Superior temporal gyrus (tissue), 1 donor: ENCODE measurements at regions not wholly inside any gene's neighbourhood (a gene's known extent, or its start where the extent isn't known, plus 50 kb on each side); places are given as distances from the start of the nearest gene placed in this dataset.

Source experiments
- DNase-seq: peaks from one replicate; pipeline ENCODE4 v3.0.0-alpha.2; 2016; ENCODE audit errors: extremely low spot score

DNA sequence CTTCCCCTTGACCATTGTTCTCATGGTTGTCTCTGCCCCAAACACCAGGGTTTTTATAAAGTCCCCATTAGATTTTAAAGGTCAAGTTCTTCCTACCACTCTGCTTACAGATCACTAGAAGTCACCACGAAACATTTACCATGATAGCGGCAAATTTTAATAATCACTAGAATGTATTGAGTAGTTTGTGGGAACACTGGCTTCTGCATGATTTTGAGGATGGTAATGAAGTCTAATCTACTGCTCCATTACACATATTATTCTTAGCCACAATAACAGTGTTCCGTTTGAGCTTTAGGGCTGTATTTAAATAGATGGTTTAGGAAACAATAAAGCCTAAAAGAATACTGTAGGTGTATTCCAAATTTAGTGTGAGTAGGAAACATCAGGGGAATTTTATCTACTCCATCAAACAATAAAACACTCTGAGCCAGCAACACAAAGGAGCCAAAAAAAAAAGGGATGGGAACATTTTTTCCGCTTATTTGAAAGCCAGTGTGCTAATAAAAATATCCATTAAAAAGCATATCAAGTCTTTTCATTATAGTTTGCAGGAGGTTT, 49.7 kb downstream of the KLF12 start:
- no peak for DNase-seq

DNA sequence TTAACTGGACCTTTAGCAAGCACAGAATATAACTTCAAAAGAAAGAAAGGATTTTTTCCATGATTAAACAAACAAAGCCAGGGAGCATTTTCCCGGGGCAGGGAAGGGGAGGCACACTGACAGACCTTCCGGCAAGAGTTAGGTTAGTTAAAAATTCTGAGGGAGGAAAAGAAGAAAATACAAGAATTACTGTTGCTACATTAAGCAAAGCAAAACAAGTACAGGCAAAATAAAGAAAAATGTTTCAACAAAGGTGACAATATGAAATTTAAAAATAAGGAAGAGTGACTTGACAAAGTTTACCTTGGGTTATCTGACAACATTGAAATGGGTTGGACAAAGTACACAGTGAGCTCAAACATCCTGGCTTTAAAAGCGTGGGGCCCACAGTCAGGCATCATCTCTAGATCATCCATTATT, 51.5 kb downstream of the KLF12 start:
- no peak for DNase-seq

DNA sequence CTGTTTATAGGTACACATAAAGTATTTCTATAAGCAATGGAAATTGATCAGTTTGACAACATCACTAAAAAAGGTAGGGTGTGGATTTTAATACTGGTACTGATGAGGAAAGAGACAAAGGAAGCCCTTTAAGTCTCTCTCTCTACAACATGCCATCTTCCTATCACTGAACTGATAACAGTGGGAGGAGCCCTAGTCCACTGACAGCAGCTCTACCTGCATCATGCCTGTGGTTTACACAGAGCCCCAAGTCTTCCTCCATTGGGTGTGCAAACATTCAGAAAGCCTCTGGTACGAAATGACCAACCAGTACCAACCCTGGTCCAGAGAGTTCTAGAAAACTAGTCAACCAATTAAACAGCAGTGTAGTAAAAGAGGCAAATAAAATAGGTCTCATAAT, 53.4 kb downstream of the KLF12 start:
- DNase-seq: no peak

DNA sequence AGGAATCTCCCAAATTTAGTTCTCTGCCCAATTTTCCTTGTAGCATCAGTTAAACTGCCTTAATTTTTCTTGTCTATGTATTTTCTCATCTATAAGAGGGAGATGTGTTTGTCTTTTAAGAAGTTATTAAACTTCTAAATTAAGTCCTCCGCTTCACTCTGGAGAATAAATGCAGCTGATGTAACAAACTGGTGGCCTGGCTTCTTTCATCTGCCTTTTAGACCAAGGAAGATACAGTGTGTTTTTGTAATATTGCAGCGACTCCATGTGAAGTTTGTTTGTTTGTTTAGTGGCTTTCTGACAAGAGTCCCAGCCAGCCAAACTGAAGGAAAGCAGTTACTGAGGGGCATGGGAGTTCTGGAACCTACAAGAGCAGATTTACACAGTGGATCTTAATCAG, 56.4 kb downstream of the KLF12 start:
- no peak for DNase-seq

DNA sequence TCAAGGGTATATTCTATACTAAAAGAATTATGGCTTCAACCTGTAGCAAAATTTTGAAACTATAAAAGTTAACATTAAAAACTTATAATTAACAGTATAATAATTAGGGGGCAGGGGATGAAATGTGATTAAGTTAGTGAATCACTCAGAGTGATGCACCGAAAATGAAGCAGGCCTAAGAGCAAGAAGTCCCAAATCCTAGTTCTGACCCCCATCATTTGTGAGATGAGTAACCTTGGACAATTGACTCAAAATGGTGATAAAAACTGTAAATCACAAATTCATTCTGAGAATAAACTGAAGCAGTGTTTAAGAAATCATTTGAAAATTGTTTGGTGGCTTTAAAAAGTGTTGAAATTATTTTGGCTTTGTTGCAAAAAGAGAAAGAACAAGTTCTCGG, 56.8 kb downstream of the KLF12 start:
- no peak for DNase-seq

DNA sequence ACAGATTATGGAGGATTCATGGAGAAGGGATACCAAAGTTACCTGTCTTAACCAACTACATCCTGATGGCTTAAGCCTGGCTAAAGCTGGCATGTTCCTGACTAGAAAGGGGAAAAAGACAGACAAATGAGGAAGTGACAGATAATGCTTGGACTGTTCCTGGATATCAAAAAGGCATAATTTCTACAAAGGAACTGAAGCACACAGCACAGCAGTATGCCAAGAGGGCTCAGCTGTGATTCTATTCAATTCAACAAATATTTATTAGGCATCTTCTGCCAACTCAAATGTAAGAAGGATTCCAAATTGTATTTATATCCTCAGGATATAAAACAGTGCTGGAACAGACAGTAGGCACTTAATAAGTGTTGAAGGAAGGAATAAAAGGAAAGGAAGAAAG, 59.5 kb downstream of the KLF12 start:
- DNase-seq: no peak

DNA sequence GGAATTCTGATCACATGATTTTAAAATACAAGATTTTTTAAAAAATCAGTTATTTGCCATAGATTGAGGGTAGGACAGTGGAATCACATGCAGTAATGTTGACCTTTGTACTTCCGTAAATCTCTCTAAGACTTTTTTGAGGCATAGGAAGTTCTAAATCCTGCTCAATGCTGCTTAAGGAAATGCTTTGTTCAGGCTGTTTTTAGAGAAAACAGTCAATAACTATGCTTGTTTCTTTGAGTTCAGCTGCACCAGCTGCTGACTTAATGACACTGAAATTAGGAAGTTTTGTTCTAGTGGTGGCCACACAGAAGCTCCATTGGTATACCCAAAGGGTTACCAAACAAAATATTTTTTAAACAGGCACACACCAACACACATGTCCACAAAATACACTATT, 60.9 kb downstream of the KLF12 start:
- no peak for DNase-seq

DNA sequence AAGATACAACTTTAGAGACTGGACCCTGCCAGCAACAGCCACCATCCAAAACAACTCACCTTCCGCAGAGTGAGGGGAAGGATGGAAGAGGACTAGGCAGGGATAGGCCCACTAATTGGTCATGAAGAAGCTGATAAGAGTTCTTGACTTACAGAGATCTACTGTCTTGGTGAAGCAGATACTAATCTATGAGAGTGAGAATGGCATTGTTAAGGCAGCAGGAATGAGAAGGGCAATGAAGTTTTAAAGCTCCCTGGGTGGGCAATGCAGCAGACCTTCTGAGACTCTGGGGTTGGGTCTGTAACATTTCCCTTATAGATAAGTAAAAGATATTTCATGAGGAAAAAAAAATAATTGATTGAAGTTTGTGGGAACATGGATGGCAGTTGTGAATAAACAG, 63.7 kb downstream of the KLF12 start:
- no peak for DNase-seq

DNA sequence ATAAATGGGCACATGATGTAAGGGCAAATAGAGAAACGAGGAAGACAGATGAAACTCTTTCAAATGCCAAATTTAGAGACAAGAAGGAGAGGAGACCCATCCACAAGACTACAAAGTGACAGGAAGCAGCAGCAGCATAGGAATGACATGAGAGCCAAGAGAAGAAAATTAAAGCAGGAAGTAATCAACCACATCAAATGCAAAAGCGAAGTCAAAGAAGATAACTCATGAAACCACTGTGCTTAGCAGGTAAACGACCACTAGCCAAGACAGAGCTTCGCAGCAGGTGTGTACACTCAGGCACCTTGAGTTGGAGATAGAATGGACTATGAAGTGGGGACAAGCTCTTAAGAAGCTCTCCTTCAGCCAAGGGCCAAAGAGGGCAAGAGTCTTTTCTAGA, 64.1 kb downstream of the KLF12 start:
- no peak for DNase-seq

DNA sequence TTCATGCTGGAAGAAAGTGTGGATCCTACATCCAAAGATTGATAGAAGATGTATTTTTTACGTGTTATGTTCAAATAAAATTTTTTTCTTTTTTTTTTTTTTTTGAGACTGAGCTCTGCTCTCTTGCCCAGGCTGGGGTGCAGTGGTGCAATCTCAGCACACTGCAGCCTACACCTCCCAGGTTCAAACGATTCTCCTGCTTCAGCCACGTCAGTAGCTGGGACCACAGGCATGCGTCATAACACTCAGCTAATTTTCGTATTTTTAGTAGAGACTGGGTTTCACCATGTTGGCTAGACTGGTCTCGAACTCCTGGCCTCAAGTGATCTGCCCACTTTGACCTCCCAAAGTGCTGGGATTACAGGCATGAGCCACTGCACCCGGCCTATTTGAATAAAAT, 65.7 kb downstream of the KLF12 start:
- no peak for DNase-seq

DNA sequence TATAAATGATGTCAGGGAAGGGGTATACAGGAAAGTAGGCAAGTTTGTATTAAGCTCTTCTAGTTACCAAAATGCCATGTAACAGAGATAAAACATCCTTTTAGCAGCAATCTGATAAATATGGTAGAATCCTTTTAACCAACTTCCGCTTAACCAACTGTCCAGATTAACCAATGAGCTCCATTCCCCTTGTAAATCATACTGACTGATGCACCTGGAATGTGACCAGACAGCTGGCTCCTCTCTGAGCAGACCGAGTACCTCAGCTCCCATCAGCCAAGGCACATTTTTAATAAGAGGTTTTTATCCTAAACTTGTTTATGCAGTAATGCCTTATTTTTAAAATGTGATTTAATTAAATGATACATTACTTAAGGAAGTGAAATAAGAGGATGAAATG, 66.4 kb downstream of the KLF12 start:
- DNase-seq: no peak

DNA sequence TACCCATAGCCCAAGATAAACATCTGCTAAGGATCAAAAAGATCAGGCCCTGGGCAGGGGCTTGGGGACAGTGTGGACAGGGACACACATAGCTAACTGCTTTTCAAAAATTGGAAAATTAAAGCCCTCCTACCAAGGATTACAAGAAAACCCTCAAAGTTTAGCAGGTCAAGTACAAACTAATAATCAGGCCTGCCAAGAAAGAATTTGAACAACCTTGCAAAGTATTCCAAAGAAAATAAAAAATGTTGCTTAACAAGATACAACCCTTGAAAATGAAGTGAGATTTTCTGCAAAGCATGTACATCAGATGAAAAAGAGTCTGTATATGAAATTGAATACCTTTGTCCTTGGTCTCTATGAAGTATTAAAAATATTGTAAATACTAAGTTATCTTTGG, 67.3 kb downstream of the KLF12 start:
- DNase-seq: no peak

DNA sequence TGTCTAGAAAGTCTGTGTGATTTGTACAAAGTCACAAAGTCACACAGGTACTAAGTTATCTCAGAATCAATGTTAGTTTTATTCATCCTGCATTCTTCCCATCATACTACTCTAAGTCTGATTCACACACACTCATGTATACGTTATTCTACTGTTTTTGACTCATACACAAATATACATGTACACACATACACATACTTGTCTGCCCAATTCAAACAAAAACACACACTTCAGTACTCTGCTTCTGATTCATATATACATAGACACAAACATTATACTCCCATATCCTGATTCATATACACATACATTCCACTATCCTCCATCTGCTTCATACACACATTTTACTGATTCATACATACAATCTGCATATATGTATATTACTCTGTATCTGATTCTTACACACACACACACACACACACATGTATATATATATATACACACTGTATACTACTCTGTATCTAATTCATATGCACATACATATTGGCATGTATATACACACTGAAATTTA, 69.3 kb downstream of the KLF12 start:
- no peak for DNase-seq

DNA sequence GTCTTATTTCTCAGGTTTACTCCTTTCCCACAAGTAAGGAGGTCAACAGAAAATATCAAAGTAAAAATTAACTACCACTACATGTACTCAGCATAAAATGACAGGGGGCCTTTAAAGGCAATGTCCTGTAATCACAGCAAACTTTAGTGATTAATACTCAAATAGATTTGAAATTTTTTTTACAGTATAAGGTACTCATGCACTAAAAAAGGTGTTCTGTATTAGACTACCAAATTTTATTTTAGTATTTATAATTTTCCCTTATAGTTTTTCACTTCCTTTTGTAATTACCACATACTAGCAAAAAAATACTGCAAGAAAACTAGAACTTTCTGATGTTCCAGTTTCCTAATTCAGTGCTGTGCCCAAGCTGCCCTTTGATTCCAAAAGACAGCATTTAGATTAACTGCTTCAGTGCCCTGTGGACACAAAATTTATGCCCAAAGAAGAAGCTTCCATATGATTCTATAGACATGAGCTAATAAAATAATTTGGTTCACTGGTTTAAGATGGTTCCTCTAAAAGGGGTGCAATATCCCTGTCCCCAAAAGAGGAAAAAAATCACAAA, 70.6 kb downstream of the KLF12 start:
- DNase-seq: no peak

DNA sequence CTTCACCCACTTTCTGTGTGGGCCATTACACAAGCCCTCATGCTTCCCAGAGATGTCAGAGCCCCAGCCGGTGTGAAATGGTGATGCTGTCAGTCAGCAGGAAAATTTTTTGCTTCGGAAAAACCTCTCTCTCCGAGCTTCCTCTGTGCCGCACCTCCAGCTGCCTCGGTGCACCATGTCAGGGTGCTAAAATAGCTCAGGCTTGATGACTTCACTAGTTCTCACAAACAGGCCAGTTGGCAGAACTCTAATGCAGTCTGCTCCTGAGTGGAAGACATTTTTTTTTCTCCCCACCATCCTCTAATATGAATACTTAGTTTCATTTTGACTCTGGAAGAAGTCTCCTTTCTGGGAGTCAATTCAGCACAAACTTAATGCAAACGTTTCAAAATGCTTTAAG, 71.3 kb downstream of the KLF12 start:
- peak; percentile 65 for DNase-seq

DNA sequence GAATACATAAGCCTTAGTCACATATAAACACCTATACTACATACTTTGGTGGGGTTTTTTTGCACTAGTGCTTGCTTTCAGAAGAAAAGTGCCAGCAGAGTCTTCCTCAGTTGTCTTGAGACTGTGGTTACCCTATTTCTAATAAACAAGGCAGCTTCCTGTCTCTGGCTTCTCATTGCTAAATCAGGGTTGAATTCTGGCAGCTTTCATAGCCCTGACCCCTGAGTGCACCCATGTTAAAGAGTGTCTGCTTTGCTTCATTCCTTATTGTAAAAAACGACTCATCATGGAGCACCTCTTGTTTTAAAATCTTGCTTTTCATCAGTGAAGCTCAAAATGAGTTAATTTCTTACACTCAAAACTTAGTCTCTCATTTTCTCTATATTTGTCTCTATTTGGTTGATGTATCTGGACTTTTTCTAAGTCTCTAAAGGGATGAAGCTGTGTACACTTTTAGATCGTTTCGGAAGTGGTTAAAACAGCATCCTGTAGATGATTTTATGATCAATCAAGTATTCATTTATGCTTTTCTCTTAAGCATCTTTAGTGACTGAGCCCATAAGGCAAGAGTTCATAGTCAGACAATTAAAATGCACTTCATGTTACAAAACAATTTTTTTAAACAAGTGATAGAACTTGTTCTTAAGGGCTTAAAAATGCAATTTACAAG, 72.1 kb downstream of the KLF12 start:
- no peak for DNase-seq

DNA sequence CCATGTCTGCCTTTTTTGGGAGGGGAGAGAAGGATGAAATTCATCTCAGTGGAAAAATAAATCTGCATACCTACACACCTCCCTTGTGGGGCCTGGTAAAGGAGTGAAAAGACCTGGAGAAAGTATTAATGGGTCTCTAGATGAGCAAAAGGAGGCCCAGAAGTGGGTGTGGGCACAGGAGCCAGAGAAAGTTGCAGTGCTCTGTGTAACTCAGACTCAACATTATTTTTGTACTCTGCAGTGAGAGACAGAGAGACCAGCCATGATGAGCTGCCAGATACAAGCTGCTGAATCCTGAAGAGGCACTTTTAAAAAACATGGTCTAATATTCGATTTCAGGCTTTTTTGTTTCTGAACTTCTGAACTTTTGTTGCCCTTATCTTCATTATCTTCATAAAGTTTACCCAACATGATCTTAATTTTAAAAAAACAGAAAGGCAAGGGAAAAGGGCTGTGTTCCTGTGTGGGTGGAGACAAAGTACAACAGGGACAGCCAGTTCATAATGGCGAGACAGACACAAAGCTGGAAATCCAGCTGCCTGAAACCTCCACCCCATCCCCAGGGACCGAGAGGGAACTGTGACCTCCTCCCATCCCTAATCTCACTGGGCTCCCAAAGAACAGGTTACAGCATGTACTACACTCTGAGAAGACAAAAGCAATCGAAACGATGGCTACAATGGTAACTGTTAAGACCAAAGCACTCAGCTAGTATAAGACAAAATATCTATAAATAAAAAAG, 77.2 kb downstream of the KLF12 start:
- no peak for DNase-seq

DNA sequence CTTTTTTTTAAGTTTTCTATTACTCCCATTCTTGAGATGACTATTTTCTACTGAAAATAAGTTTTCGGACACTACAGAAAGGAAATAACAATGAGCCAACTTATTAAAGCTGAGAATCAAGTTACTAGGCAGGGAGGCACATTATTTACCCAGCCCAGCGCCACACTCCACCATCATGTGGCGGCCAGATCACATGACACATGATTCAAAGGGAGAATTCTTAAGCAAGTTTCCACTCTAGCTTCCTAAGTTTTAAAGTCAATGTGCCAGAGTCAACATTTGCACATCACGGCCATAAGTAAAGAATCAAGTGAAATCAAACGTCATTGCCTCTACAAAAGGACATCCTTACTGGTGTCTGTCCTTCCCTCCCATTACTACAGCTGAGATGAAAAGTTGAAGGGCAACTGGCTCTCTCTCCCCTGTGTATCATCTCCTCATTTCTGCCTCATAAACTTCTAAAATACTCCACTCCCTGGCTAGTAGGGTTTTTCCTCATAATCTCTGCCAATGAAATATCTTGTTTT, 81.7 kb downstream of the KLF12 start:
- DNase-seq: no peak

DNA sequence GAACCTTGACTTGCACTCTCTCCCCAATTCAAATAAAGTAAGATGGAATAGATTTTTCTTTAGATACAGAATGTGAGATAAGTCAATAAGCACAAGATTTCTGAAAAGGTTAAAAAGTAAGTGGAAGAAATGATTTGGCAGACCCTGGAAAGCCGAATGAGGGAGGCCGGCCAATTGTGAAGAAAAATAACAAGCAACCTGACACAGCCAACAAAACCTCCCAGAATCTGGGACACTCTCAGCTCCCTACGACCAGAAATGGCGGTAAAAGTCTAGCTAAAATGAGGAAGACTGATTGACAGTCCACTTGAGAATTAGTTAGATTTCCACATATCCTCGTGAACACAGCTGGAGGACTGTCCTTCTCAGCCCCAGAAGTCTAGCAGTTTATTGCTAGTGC, 85.4 kb downstream of the KLF12 start:
- DNase-seq: no peak

DNA sequence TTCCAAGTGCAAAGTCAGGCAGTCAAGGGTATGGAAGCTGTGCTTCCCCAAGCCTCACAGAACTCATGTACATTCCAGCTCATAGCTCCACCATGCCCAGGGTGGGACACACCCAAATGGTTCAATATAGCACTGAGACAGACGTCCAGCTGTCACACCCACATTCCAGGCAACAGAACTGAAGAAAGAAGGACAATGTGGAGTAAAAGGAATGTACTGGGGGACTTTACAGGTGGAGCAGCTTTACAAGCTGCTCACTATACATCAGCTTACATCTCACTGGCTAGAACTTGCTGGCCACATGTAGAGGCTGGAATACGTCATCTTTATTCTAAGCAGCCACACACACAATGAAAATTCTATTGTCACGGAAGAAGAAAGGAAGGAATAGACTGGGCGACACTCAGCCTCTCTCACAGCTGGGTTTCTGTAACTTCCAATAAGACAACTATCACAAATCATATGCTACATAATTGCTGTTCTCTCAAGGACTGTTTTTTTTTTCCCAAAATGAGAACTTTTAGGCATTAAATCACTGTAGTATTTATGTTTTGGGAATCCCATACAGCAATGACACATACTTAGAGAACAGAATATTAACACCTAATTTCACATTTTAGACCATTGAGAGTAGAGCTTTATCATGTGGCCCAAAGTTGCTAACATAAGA, 86.1 kb downstream of the KLF12 start:
- DNase-seq: no peak

DNA sequence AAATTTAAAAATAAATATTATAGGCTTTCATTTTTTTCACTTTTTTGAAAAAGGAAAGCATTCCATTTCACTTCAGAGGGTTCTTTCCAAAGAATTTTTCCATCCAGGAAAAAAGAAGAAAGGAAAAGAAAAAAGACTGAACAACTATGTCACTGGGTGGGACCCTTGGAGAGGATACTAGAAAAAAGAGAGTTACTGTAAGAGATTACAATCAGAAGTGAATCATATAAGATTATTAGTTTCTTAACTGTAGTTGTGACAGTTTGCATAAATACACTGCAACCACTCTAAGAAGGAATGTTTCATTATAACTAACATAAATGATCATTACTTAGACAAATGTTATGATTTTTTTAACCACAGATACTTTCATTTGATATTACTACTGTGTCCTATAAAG, 87.8 kb downstream of the KLF12 start:
- DNase-seq: no peak

DNA sequence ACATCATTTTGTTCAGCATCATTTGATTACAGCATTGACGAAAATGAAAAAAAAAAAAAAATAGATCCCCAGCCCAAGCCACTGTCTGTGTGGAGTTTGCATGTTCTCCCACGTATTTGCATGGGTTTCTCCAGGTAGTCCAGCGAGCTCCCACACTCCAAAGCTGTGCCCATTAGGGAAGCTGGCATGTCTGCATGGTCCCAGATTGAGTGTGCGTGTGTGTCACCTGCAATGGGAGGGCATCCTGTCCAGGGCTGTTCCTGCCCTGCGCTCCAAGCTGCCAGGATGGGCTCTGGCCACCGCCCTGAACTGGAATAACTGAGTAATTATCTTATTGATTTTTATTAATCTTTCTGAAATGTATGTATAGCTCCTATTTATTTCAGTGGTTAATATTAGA, 88.6 kb downstream of the KLF12 start:
- DNase-seq: no peak
